GM21737 (cell line): ENCODE measurements at regions not wholly inside any gene's neighbourhood (a gene's known extent, or its start where the extent isn't known, plus 50 kb on each side); places are given as distances from the start of the nearest gene placed in this dataset.

Source experiments
- ATAC-seq: cut with Tn5 transposase; IDR thresholded peaks from one replicate; pipeline ENCODE4 v1.9.1; 2021; ENCODE audit warnings: mild to moderate bottlenecking, moderate library complexity; ENCODE audit not compliant: unreplicated experiment

GRCh38 chr17:79147746-79148506 is 73.3 kb downstream of the ENGASE start:
- no peak for ATAC-seq

GRCh38 chr17:79146562-79146961 is 71.9 kb downstream of the ENGASE start:
- ATAC-seq: no peak

GRCh38 chr17:79145548-79145947 is 70.9 kb downstream of the ENGASE start:
- no peak for ATAC-seq

- no peak for ATAC-seq
Measured at GRCh38 chr17:79144133-79144532, 69.5 kb downstream of the ENGASE start.

- no peak for ATAC-seq
Measured at GRCh38 chr17:79142375-79142774, 67.8 kb downstream of the ENGASE start.

GRCh38 chr17:79141578-79142355 is 67.1 kb downstream of the ENGASE start:
- no peak for ATAC-seq

GRCh38 chr17:79138826-79139225 is 64.2 kb downstream of the ENGASE start:
- no peak for ATAC-seq

- no peak for ATAC-seq
Measured at GRCh38 chr17:79137789-79138165, 63.2 kb downstream of the ENGASE start.

GRCh38 chr17:79137015-79137788 is 62.6 kb downstream of the ENGASE start:
- ATAC-seq: no peak

- ATAC-seq: no peak
Measured at GRCh38 chr17:79136596-79136995, 62.0 kb downstream of the ENGASE start.
